ENCODE measurements at regions not wholly inside any gene's neighbourhood (a gene's known extent, or its start where the extent isn't known, plus 50 kb on each side); places are given as distances from the start of the nearest gene placed in this dataset.
A peak's percentile ranks its signal among the peaks of the same experiment; 100 is the strongest.

DNA sequence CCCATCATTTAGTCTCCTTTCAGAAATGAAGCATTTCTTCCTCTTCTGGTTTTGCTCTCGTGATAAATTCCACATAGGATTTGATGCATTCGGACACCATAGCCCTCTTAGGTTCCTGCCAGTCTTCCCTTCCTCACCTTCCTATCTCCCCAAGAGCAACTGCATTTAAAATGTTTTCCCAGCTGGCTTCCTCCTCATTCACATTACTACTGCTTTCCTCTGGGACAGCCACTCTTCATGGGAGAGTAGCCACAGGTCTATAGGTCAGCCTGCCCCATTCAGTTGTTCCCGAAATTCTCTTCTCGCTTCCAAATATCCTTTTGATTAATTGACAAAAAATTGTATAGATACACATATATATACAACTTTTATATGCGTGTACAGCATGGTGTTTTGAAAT is 214.2 kb upstream of the PDE10A start:
- H3K4me2 ChIP-seq (ENCODE audit: low read length): no peak overlapping the region
- H3K27ac ChIP-seq (ENCODE audit: low read depth, low read length): no peak overlapping the region
- TF ChIP-seq EZH2 (IDR thresholded peaks at IDR 0.05; ENCODE audit: insufficient read depth, low read length): no peak
- TF ChIP-seq, protein P1, sequence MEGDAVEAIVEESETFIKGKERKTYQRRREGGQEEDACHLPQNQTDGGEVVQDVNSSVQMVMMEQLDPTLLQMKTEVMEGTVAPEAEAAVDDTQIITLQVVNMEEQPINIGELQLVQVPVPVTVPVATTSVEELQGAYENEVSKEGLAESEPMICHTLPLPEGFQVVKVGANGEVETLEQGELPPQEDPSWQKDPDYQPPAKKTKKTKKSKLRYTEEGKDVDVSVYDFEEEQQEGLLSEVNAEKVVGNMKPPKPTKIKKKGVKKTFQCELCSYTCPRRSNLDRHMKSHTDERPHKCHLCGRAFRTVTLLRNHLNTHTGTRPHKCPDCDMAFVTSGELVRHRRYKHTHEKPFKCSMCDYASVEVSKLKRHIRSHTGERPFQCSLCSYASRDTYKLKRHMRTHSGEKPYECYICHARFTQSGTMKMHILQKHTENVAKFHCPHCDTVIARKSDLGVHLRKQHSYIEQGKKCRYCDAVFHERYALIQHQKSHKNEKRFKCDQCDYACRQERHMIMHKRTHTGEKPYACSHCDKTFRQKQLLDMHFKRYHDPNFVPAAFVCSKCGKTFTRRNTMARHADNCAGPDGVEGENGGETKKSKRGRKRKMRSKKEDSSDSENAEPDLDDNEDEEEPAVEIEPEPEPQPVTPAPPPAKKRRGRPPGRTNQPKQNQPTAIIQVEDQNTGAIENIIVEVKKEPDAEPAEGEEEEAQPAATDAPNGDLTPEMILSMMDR (IDR thresholded peaks at IDR 0.05; ENCODE audit: insufficient read depth, low read depth, low read length): no peak
- H3K9me3 Mint-ChIP-seq (ENCODE audit: unreplicated experiment): peaks cover 8% of the 10 kb centered on the region
- H3K4me3 ChIP-seq (ENCODE audit: insufficient read depth, low read depth, low read length): no peak overlapping the region
- H3K27ac Mint-ChIP-seq (ENCODE audit: unreplicated experiment): no peak overlapping the region
- no peak overlapping the region for H3K9ac ChIP-seq (ENCODE audit: low read length)
- DNase-seq (ENCODE audit: low read depth) (no peak), FAIRE-seq (no peak)
- H3K27me3 Mint-ChIP-seq (ENCODE audit: low read depth, unreplicated experiment): peaks cover 7% of the 10 kb centered on the region
- no peaks in the 10 kb centered on the region for H3K79me2 ChIP-seq (ENCODE audit: insufficient read depth, low read length)
- no peak overlapping the region for H3K4me3 Mint-ChIP-seq (ENCODE audit: unreplicated experiment)
- no peaks in the 10 kb centered on the region for H3K4me1 ChIP-seq (ENCODE audit: insufficient read depth, low read length)
- H4K20me1 ChIP-seq (ENCODE audit: insufficient read depth, low read length): no peaks in the 10 kb centered on the region
- no peaks in the 10 kb centered on the region for H3K36me3 ChIP-seq (ENCODE audit: insufficient read depth, low read length)
- H3K27me3 ChIP-seq (ENCODE audit: insufficient read depth, low read length): peaks cover 17% of the 10 kb centered on the region
- H3K9me3 ChIP-seq (ENCODE audit: insufficient read depth, low read depth, low read length): no peaks in the 10 kb centered on the region
- no peaks in the 10 kb centered on the region for H3K36me3 Mint-ChIP-seq (ENCODE audit: low read depth, unreplicated experiment)
- no peaks in the 10 kb centered on the region for H3K4me1 Mint-ChIP-seq (ENCODE audit: low read depth, unreplicated experiment)
- no peak overlapping the region for H2AFZ ChIP-seq (ENCODE audit: low read depth, low read length)

- Histone ChIP-seq H2AFZ (ENCODE audit: low read depth, low read length) (no peak overlapping the region), H3K4me1 (ENCODE audit: insufficient read depth, low read length) (no peaks in the 10 kb centered on the region), H3K27me3 (ENCODE audit: insufficient read depth, low read length) (peaks cover 17% of the 10 kb centered on the region), H3K27ac (ENCODE audit: low read depth, low read length) (no peak overlapping the region), H4K20me1 (ENCODE audit: insufficient read depth, low read length) (no peaks in the 10 kb centered on the region), H3K9me3 (ENCODE audit: insufficient read depth, low read depth, low read length) (no peaks in the 10 kb centered on the region), H3K4me3 (ENCODE audit: insufficient read depth, low read depth, low read length) (no peak overlapping the region), H3K79me2 (ENCODE audit: insufficient read depth, low read length) (no peaks in the 10 kb centered on the region), H3K4me2 (ENCODE audit: low read length) (no peak overlapping the region), H3K9ac (ENCODE audit: low read length) (no peak overlapping the region), H3K36me3 (ENCODE audit: insufficient read depth, low read length) (no peaks in the 10 kb centered on the region)
- peaks cover 4% of the 10 kb centered on the region for H3K27me3 Mint-ChIP-seq (ENCODE audit: low read depth, unreplicated experiment)
- DNase-seq (ENCODE audit: low read depth) (peak; percentile 6), FAIRE-seq (no peak)
- no peaks in the 10 kb centered on the region for H3K36me3 Mint-ChIP-seq (ENCODE audit: low read depth, unreplicated experiment)
- no peak for TF ChIP-seq EZH2 (IDR thresholded peaks at IDR 0.05; ENCODE audit: insufficient read depth, low read length)
- TF ChIP-seq, protein P1 (IDR thresholded peaks at IDR 0.05; ENCODE audit: insufficient read depth, low read depth, low read length): no peak
- no peak overlapping the region for H3K4me3 Mint-ChIP-seq (ENCODE audit: unreplicated experiment)
- no peak overlapping the region for H3K27ac Mint-ChIP-seq (ENCODE audit: unreplicated experiment)
- no peaks in the 10 kb centered on the region for H3K4me1 Mint-ChIP-seq (ENCODE audit: low read depth, unreplicated experiment)
- H3K9me3 Mint-ChIP-seq (ENCODE audit: unreplicated experiment): peaks cover 8% of the 10 kb centered on the region
Measured at GRCh38 chr6:165876588-165876987, 213.5 kb upstream of the PDE10A start.

- Histone ChIP-seq H3K27ac (ENCODE audit: low read depth, low read length) (no peak overlapping the region), H3K4me3 (ENCODE audit: insufficient read depth, low read depth, low read length) (no peak overlapping the region), H3K4me2 (ENCODE audit: low read length) (no peak overlapping the region), H4K20me1 (ENCODE audit: insufficient read depth, low read length) (no peaks in the 10 kb centered on the region), H3K9me3 (ENCODE audit: insufficient read depth, low read depth, low read length) (no peaks in the 10 kb centered on the region), H3K79me2 (ENCODE audit: insufficient read depth, low read length) (no peaks in the 10 kb centered on the region), H3K36me3 (ENCODE audit: insufficient read depth, low read length) (no peaks in the 10 kb centered on the region), H3K4me1 (ENCODE audit: insufficient read depth, low read length) (no peaks in the 10 kb centered on the region), H3K9ac (ENCODE audit: low read length) (no peak overlapping the region), H2AFZ (ENCODE audit: low read depth, low read length) (no peak overlapping the region), H3K27me3 (ENCODE audit: insufficient read depth, low read length) (peaks cover 17% of the 10 kb centered on the region)
- Mint-ChIP-seq H3K36me3 (ENCODE audit: low read depth, unreplicated experiment) (no peaks in the 10 kb centered on the region), H3K4me1 (ENCODE audit: low read depth, unreplicated experiment) (no peaks in the 10 kb centered on the region), H3K27me3 (ENCODE audit: low read depth, unreplicated experiment) (peaks cover 4% of the 10 kb centered on the region), H3K4me3 (ENCODE audit: unreplicated experiment) (no peak overlapping the region), H3K9me3 (ENCODE audit: unreplicated experiment) (peaks cover 8% of the 10 kb centered on the region), H3K27ac (ENCODE audit: unreplicated experiment) (no peak overlapping the region)
- FAIRE-seq (no peak), DNase-seq (ENCODE audit: low read depth) (no peak)
- TF ChIP-seq, protein P1 (IDR thresholded peaks at IDR 0.05; ENCODE audit: insufficient read depth, low read depth, low read length): no peak
- no peak for TF ChIP-seq EZH2 (IDR thresholded peaks at IDR 0.05; ENCODE audit: insufficient read depth, low read length)
Measured at GRCh38 chr6:165875946-165876345, 212.9 kb upstream of the PDE10A start.
